ENCODE measurements at regions not wholly inside any gene's neighbourhood (a gene's known extent, or its start where the extent isn't known, plus 50 kb on each side); places are given as distances from the start of the nearest gene placed in this dataset.
"Not testable (repeated sequence)": the region's sequence is repeated elsewhere in the genome, so short reads cannot be mapped to it uniquely, and the experiment has no call there.

GRCh38 chr6:165008971-165009370, 300.4 kb downstream of the C6orf118 start:
- no peak for DNase-seq (ENCODE audit: low spot score)

GRCh38 chr6:165002866-165003265, 306.5 kb downstream of the C6orf118 start:
- no peak for DNase-seq (ENCODE audit: low spot score)

- DNase-seq (ENCODE audit: low spot score): no peak
Observed at GRCh38 chr6:165002358-165002757, 307.0 kb downstream of the C6orf118 start.

- no peak for DNase-seq (ENCODE audit: low spot score)
Observed at GRCh38 chr6:165001502-165002157, 307.8 kb downstream of the C6orf118 start.

GRCh38 chr6:164998297-164998696, 311.1 kb downstream of the C6orf118 start:
- no peak for DNase-seq (ENCODE audit: low spot score)

- DNase-seq (ENCODE audit: low spot score): no peak
Observed at GRCh38 chr6:164996838-164997237, 312.6 kb downstream of the C6orf118 start.

- DNase-seq (ENCODE audit: low spot score): no peak
Observed at GRCh38 chr6:164991573-164991972, 317.8 kb downstream of the C6orf118 start.

GRCh38 chr6:164990901-164991300, 318.5 kb downstream of the C6orf118 start:
- DNase-seq (ENCODE audit: low spot score): no peak

- DNase-seq (ENCODE audit: low spot score): no peak
Observed at GRCh38 chr6:164982389-164982788, 327.0 kb downstream of the C6orf118 start.

GRCh38 chr6:164967102-164967501, 342.3 kb downstream of the C6orf118 start:
- DNase-seq (ENCODE audit: low spot score): no peak

- DNase-seq (ENCODE audit: low spot score): no peak
Observed at GRCh38 chr6:164962805-164963204, 346.6 kb downstream of the C6orf118 start.

GRCh38 chr6:164947164-164947563, 362.2 kb downstream of the C6orf118 start:
- DNase-seq (ENCODE audit: low spot score): no peak

GRCh38 chr6:164942271-164942670, 367.1 kb downstream of the C6orf118 start:
- DNase-seq (ENCODE audit: low spot score): no peak

- DNase-seq (ENCODE audit: low spot score): not testable (repeated sequence)
Observed at GRCh38 chr6:164933238-164933794, 376.1 kb downstream of the C6orf118 start.

GRCh38 chr6:164929408-164929977, 379.9 kb downstream of the C6orf118 start:
- no peak for DNase-seq (ENCODE audit: low spot score)

GRCh38 chr6:164928728-164929407, 380.5 kb downstream of the C6orf118 start:
- no peak for DNase-seq (ENCODE audit: low spot score)

- DNase-seq (ENCODE audit: low spot score): no peak
Observed at GRCh38 chr6:164928057-164928727, 381.2 kb downstream of the C6orf118 start.

GRCh38 chr6:164927288-164928056, 381.9 kb downstream of the C6orf118 start:
- DNase-seq (ENCODE audit: low spot score): peak; percentile 57

- no peak for DNase-seq (ENCODE audit: low spot score)
Observed at GRCh38 chr6:164926686-164927085, 382.7 kb downstream of the C6orf118 start.

GRCh38 chr6:164925681-164926530, 383.5 kb downstream of the C6orf118 start:
- DNase-seq (ENCODE audit: low spot score): no peak

GRCh38 chr6:164924674-164925073, 384.7 kb downstream of the C6orf118 start:
- no peak for DNase-seq (ENCODE audit: low spot score)
